Liver (tissue), 8 donors: ENCODE measurements at regions not wholly inside any gene's neighbourhood (a gene's known extent, or its start where the extent isn't known, plus 50 kb on each side); places are given as distances from the start of the nearest gene placed in this dataset.

Source experiments
- DNase-seq: peaks from one replicate; pipeline ENCODE4 v3.0.0-alpha.2; 2017; ENCODE audit warnings: low spot score
- H3K27ac ChIP-seq, 2 donors: one replicate each; pipeline ENCODE4 v1.7.0; 2013; ENCODE audit warnings: inconsistent platforms in 2 of 2, low read length in 2 of 2, control low read depth in 1 of 2, low read depth in 1 of 2, mild to moderate bottlenecking in 1 of 2
- H3K27me3 ChIP-seq, 4 donors: one replicate each; pipeline versions ENCODE4 v1.6.1 to v1.7.0; 2013; ENCODE audit warnings: low read length in 3 of 4, inconsistent platforms in 1 of 4, mild to moderate bottlenecking in 1 of 4, moderate library complexity in 1 of 4; ENCODE audit not compliant: control insufficient read depth in 4 of 4, insufficient read depth in 4 of 4
- H3K36me3 ChIP-seq, 4 donors: one replicate each; pipeline versions ENCODE4 v1.6.1 to v1.7.0; 2013; ENCODE audit warnings: low read length in 3 of 4, mild to moderate bottlenecking in 3 of 4, low read depth in 1 of 4, moderate library complexity in 1 of 4; ENCODE audit not compliant: control insufficient read depth in 4 of 4, insufficient read depth in 3 of 4
- H3K4me1 ChIP-seq, 4 donors: one replicate each; pipeline versions ENCODE4 v1.6.1 to v1.7.0; 2013; ENCODE audit warnings: low read length in 3 of 4, mild to moderate bottlenecking in 3 of 4, moderate library complexity in 1 of 4; ENCODE audit not compliant: control insufficient read depth in 4 of 4, insufficient read depth in 4 of 4
- H3K4me3 ChIP-seq, 3 donors: one replicate each; pipeline versions ENCODE4 v1.6.1 to v1.7.0; 2013; ENCODE audit warnings: low read length in 3 of 3, control low read depth in 1 of 3, low read depth in 1 of 3, mild to moderate bottlenecking in 1 of 3
- H3K9ac ChIP-seq, 2 donors: one replicate each; pipeline ENCODE4 v1.7.0; 2013; ENCODE audit warnings: low read length in 2 of 2, mild to moderate bottlenecking in 2 of 2, moderate library complexity in 2 of 2, control low read depth in 1 of 2, low read depth in 1 of 2
- H3K9me3 ChIP-seq, 4 donors: one replicate each; pipeline versions ENCODE4 v1.6.1 to v1.7.0; 2013; ENCODE audit warnings: low read length in 3 of 4; ENCODE audit not compliant: control insufficient read depth in 4 of 4
- CTCF ChIP-seq: fragments of 150-350 bp; IDR thresholded peaks from 2 replicates; pipeline ENCODE4 v1.5.1; 2017; ENCODE audit warnings: improper control_type of control experiment, low read depth, low read length; ENCODE audit not compliant: missing input control
- FOXA1 ChIP-seq: IDR thresholded peaks from 2 replicates; pipeline ENCODE4 v1.6.1; 2016; ENCODE audit warnings: antibody characterized with exemption
- GABPA ChIP-seq, 2 donors: IDR thresholded peaks in 1 of 2; conservative IDR thresholded peaks in 1 of 2; 2 replicates each; pipeline ENCODE4 v1.6.1; 2016; ENCODE audit warnings: antibody characterized with exemption in 2 of 2, mild to moderate bottlenecking in 1 of 2, moderate library complexity in 1 of 2
- HNF4A ChIP-seq, 2 donors: conservative IDR thresholded peaks; 2 replicates each; pipeline ENCODE4 v1.6.1; 2016; ENCODE audit warnings: antibody characterized with exemption in 2 of 2, mild to moderate bottlenecking in 2 of 2
- HNF4G ChIP-seq: IDR thresholded peaks from 2 replicates; pipeline ENCODE4 v1.6.1; 2016; ENCODE audit warnings: antibody characterized with exemption
- JUND ChIP-seq, 2 donors: IDR thresholded peaks; 2 replicates each; pipeline ENCODE4 v1.6.1; 2016; ENCODE audit warnings: antibody characterized with exemption in 2 of 2
- NR2F2 ChIP-seq: IDR thresholded peaks from 2 replicates; pipeline ENCODE4 v1.6.1; 2016; ENCODE audit warnings: antibody characterized with exemption
- RAD21 ChIP-seq, 2 donors: IDR thresholded peaks; 2 replicates each; pipeline ENCODE4 v1.6.1; 2016; ENCODE audit warnings: antibody characterized with exemption in 2 of 2, mild to moderate bottlenecking in 2 of 2
- REST ChIP-seq: IDR thresholded peaks from 2 replicates; pipeline ENCODE4 v1.6.1; 2016; ENCODE audit warnings: antibody characterized with exemption, mild to moderate bottlenecking
- TAF1 ChIP-seq: conservative IDR thresholded peaks from 2 replicates; pipeline ENCODE4 v1.6.1; 2016; ENCODE audit warnings: antibody characterized with exemption, mild to moderate bottlenecking
- YY1 ChIP-seq: IDR thresholded peaks from 2 replicates; pipeline ENCODE4 v1.6.1; 2016; ENCODE audit warnings: antibody characterized with exemption, mild to moderate bottlenecking
- WGBS: extraction: QIAGEN DNeasy Blood & Tissue Kit; methylation state at CpG from one replicate; pipeline ENCODE4 v1.1.7; 2013; 5-methylcytosine and 5-hydroxymethylcytosine counted together
- TF ChIP-seq, protein P1 (sequence below): IDR thresholded peaks from 2 replicates; pipeline ENCODE4 v1.6.1; 2016; ENCODE audit warnings: antibody characterized with exemption
- TF ChIP-seq, protein P2 (sequence below): IDR thresholded peaks from 2 replicates; pipeline ENCODE4 v1.6.1; 2016; ENCODE audit warnings: antibody characterized with exemption
- TF ChIP-seq, protein P3 (sequence below): IDR thresholded peaks from 2 replicates; pipeline ENCODE4 v1.6.1; 2016; ENCODE audit warnings: antibody characterized with exemption
- donor health status: healthy.
- donor health status: healthy.
- donor health status: healthy.
- donor health status: healthy.
- donor health status: healthy.

DNA sequence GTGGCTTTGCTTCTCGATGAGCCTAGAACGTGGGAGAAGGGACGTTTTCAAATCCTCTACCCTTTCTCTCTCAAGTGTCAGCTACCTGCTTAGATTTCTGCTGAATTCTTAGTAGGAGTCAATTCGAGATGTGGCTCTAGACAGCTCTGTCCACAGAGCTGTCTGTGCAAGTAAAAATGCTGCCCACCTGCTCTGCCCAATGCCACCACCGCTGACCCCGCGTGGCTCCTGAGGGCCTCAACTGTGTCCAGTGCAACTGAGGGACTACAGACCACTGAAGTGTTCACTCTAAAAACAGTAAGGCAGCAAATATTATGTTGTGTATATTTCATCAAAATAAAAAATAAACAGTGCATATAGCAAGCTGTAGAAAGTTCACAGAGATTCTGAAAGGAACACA is 266.3 kb downstream of the ZNF516 start:
- no peak for DNase-seq
- Histone ChIP-seq H3K9me3 (peaks cover 0 to 7% (median 4%) of the 10 kb centered on the region in 4 donors), H3K4me3 (no peak overlapping the region), H3K9ac (no peak overlapping the region), H3K27me3 (no peaks in the 10 kb centered on the region), H3K27ac (no peak overlapping the region), H3K36me3 (no peaks in the 10 kb centered on the region), H3K4me1 (no peaks in the 10 kb centered on the region)
- 75% methylated on average over 7 of the region's 7 CpGs for WGBS
- TF ChIP-seq FOXA1, result no peak
- TF ChIP-seq YY1, result no peak
- TF ChIP-seq REST, result no peak
- no peak for TF ChIP-seq NR2F2
- TF ChIP-seq JUND (IDR thresholded peaks at IDR 0.05), result no peak
- no peak for TF ChIP-seq CTCF
- TF ChIP-seq, protein P1, sequence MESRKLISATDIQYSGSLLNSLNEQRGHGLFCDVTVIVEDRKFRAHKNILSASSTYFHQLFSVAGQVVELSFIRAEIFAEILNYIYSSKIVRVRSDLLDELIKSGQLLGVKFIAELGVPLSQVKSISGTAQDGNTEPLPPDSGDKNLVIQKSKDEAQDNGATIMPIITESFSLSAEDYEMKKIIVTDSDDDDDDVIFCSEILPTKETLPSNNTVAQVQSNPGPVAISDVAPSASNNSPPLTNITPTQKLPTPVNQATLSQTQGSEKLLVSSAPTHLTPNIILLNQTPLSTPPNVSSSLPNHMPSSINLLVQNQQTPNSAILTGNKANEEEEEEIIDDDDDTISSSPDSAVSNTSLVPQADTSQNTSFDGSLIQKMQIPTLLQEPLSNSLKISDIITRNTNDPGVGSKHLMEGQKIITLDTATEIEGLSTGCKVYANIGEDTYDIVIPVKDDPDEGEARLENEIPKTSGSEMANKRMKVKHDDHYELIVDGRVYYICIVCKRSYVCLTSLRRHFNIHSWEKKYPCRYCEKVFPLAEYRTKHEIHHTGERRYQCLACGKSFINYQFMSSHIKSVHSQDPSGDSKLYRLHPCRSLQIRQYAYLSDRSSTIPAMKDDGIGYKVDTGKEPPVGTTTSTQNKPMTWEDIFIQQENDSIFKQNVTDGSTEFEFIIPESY, result no peak
- no peak for TF ChIP-seq HNF4G
- TF ChIP-seq RAD21 (IDR thresholded peaks at IDR 0.05), result no peak

DNA sequence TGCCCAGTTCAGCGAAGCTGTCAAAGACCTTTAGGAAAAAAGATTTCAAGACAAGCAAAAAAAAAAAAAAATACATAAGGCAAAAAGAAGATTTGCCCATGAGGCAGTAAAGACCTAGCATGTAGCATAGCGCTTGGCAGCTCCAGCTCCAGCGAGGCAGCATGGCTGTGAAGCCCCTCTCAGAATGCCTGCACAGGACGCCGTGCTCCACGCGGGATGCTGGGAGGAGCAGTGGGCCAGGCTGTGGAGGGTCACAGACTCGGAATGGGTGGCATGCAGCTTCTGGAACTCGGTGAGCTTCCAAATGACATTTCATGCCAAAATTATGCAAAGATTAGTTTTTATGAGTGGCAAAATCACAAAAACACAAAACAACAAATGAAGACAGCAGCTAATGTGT is 267.3 kb downstream of the ZNF516 start:
- no peak for DNase-seq
- H3K27me3 ChIP-seq, result no peaks in the 10 kb centered on the region
- no peaks in the 10 kb centered on the region for H3K4me1 ChIP-seq
- peaks cover 0 to 7% (median 4%) of the 10 kb centered on the region in 4 donors for H3K9me3 ChIP-seq
- H3K4me3 ChIP-seq, result no peak overlapping the region
- WGBS, result 76% methylated on average over 9 of the region's 9 CpGs
- TF ChIP-seq, protein P2, sequence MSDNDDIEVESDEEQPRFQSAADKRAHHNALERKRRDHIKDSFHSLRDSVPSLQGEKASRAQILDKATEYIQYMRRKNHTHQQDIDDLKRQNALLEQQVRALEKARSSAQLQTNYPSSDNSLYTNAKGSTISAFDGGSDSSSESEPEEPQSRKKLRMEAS, result no peak
- TF ChIP-seq, protein P3, sequence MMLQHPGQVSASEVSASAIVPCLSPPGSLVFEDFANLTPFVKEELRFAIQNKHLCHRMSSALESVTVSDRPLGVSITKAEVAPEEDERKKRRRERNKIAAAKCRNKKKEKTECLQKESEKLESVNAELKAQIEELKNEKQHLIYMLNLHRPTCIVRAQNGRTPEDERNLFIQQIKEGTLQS, result no peak
- TF ChIP-seq YY1, result no peak
- no peak for TF ChIP-seq JUND (IDR thresholded peaks at IDR 0.05)
- TF ChIP-seq HNF4A (conservative IDR thresholded peaks at IDR 0.05), result no peak
- no peak for TF ChIP-seq NR2F2
- no peak for TF ChIP-seq TAF1
- no peak for TF ChIP-seq GABPA (IDR thresholded peaks at IDR 0.05 in 1 of 2, conservative IDR thresholded peaks at IDR 0.05 in 1 of 2)
- no peaks in the 10 kb centered on the region for H3K36me3 ChIP-seq
- no peak overlapping the region for H3K27ac ChIP-seq
- H3K9ac ChIP-seq, result no peak overlapping the region
